Panc1 (cell line): ENCODE measurements at regions not wholly inside any gene's neighbourhood (a gene's known extent, or its start where the extent isn't known, plus 50 kb on each side); places are given as distances from the start of the nearest gene placed in this dataset.

Source experiments
- ATAC-seq: fragments of 200-7000 bp; cut with Tn5 transposase; 2 replicates; pipeline ENCODE4 v1.9.1; 2020; ENCODE audit warnings: mild to moderate bottlenecking, moderate library complexity
- BruUV-seq: library from RNA; stranded (reverse); fragments of 400-500 nt; replicated peaks from 2 replicates; lab custom pipeline; 2021; lab: Mats Ljungman, UMichigan
- CTCF ChIA-PET: fragments of 300-600 bp; sonication (Branson Sonifier 250); formaldehyde crosslinking; loops from one replicate; lab custom pipeline; 2022; ENCODE audit warnings: antibody characterized with exemption; lab: Charles Lee
- POLR2A ChIA-PET: fragments of 300-600 bp; sonication (Branson Sonifier 250); formaldehyde crosslinking; loops from one replicate; lab custom pipeline; 2022; ENCODE audit warnings: antibody characterized with exemption; lab: Charles Lee
- DNase-seq: peaks from one replicate; pipeline ENCODE4 v3.0.0-alpha.2; 2010; ENCODE audit warnings: low read depth, low spot score
- H3K27ac ChIP-seq: 2 replicates; pipeline ENCODE4 v1.5.1; 2011; ENCODE audit warnings: mild to moderate bottlenecking, low read length, inconsistent platforms
- H3K27me3 ChIP-seq: fragments of 200-500 bp; sonication (Bioruptor generic); 2 replicates; pipeline ENCODE4 v1.6.0; 2014; ENCODE audit warnings: low read length, inconsistent platforms; ENCODE audit not compliant: control insufficient read depth, insufficient read depth
- H3K36me3 ChIP-seq: fragments of 200-500 bp; sonication (Bioruptor generic); 2 replicates; pipeline ENCODE4 v1.5.1; 2014; ENCODE audit warnings: inconsistent platforms, mild to moderate bottlenecking, low read length, moderate library complexity; ENCODE audit not compliant: control insufficient read depth, insufficient read depth
- H3K4me1 ChIP-seq: 2 replicates; pipeline ENCODE4 v1.5.1; 2011; ENCODE audit warnings: inconsistent platforms, mild to moderate bottlenecking, low read length, moderate library complexity; ENCODE audit not compliant: control insufficient read depth, insufficient read depth
- H3K4me3 ChIP-seq, 2 experiments: 2 replicates each; pipeline ENCODE4 v1.5.1; 2011 to 2012; ENCODE audit warnings: low read depth in 2 of 2, low read length in 2 of 2, mild to moderate bottlenecking in 2 of 2, inconsistent platforms in 1 of 2, moderate library complexity in 1 of 2
- H3K9me3 ChIP-seq: fragments of 200-500 bp; sonication (Bioruptor generic); 2 replicates; pipeline ENCODE4 v1.5.1; 2014; ENCODE audit warnings: low read depth, mild to moderate bottlenecking, inconsistent platforms, low read length, moderate library complexity; ENCODE audit not compliant: control insufficient read depth, insufficient read depth
- CTCF ChIP-seq: fragments of 450-650 bp; IDR thresholded peaks from 2 replicates; pipeline ENCODE4 v1.5.1; 2017; ENCODE audit warnings: mild to moderate bottlenecking
- POLR2AphosphoS5 ChIP-seq: IDR thresholded peaks from 2 replicates; pipeline ENCODE4 v1.6.1; 2012; ENCODE audit warnings: mild to moderate bottlenecking, low read depth, low read length, moderate library complexity
- REST ChIP-seq, 2 experiments: IDR thresholded peaks; 2 replicates each; pipeline ENCODE4 v1.6.1; 2011 to 2012; ENCODE audit warnings: low read depth in 2 of 2, control low read depth in 1 of 2, low read length in 1 of 2, mild to moderate bottlenecking in 1 of 2, moderate library complexity in 1 of 2; ENCODE audit not compliant: insufficient read depth in 1 of 2
- SIN3A ChIP-seq: IDR thresholded peaks from 2 replicates; pipeline ENCODE4 v1.6.1; 2012; ENCODE audit warnings: low read depth, mild to moderate bottlenecking, low read length, moderate library complexity, borderline replicate concordance; ENCODE audit not compliant: insufficient read depth
- TCF7L2 ChIP-seq: IDR thresholded peaks from 2 replicates; pipeline ENCODE4 v1.6.1; 2011; ENCODE audit warnings: mild to moderate bottlenecking, low read depth, low read length, inconsistent platforms
- in situ Hi-C: cut with HindIII; loops from 2 replicates; pipeline ENCODE4 v1.10.0; 2016; ENCODE audit warnings: low sequenced_read_pairs, low pct_unique_long_range_greater_than_20kb
- intact Hi-C: fragments of 100-400 bp; cut with micrococcal nuclease; formaldehyde crosslinking; loops from one replicate; pipeline ENCODE4 v1.10.0; 2022; ENCODE audit not compliant: unreplicated experiment

GRCh38 chrX:22534643-22535042, 261.9 kb downstream of the CBLL2 start:
- DNase-seq (peak; percentile 17), ATAC-seq (no peak)
- ChIA-PET CTCF (no interaction called here), POLR2A (no interaction called here)
- no peak for TF ChIP-seq SIN3A
- TF ChIP-seq POLR2AphosphoS5, result no peak
- TF ChIP-seq CTCF, result no peak
- no peak for TF ChIP-seq REST (IDR thresholded peaks at IDR 0.05; ENCODE audit: insufficient read depth in 1 of 2, low read depth in 2 of 2, low read length in 1 of 2)
- no peak for TF ChIP-seq TCF7L2
- Histone ChIP-seq H3K36me3 (no peaks in the 10 kb centered on the region), H3K9me3 (no peaks in the 10 kb centered on the region), H3K27ac (no peak overlapping the region), H3K4me3 (no peak overlapping the region), H3K27me3 (no peaks in the 10 kb centered on the region), H3K4me1 (no peaks in the 10 kb centered on the region)
- BruUV-seq, result no TSS peak
- intact Hi-C loops, result no loop called here
- in situ Hi-C loops, result no loop called here

- no peak for ATAC-seq
Measured at GRCh38 chrX:22536746-22537304, 264.1 kb downstream of the CBLL2 start.

More at GRCh38 chrX:22536746-22537304, 264.1 kb downstream of the CBLL2 start:
- no peak for DNase-seq
- intact Hi-C loops, result no loop called here
- CTCF ChIA-PET, result no interaction called here
- TF ChIP-seq CTCF (no peak), TCF7L2 (no peak), POLR2AphosphoS5 (no peak), REST (IDR thresholded peaks at IDR 0.05; ENCODE audit: insufficient read depth in 1 of 2, low read depth in 2 of 2, low read length in 1 of 2) (no peak), SIN3A (no peak)
- POLR2A ChIA-PET, result no interaction called here
- no peaks in the 10 kb centered on the region for H3K36me3 ChIP-seq
- H3K4me1 ChIP-seq, result no peaks in the 10 kb centered on the region
- no peaks in the 10 kb centered on the region for H3K9me3 ChIP-seq
- in situ Hi-C loops, result no loop called here
- H3K27me3 ChIP-seq, result no peaks in the 10 kb centered on the region
- H3K4me3 ChIP-seq, result no peak overlapping the region
- no TSS peak for BruUV-seq
- no peak overlapping the region for H3K27ac ChIP-seq
